ENCODE measurements at regions not wholly inside any gene's neighbourhood (a gene's known extent, or its start where the extent isn't known, plus 50 kb on each side); places are given as distances from the start of the nearest gene placed in this dataset.

DNA sequence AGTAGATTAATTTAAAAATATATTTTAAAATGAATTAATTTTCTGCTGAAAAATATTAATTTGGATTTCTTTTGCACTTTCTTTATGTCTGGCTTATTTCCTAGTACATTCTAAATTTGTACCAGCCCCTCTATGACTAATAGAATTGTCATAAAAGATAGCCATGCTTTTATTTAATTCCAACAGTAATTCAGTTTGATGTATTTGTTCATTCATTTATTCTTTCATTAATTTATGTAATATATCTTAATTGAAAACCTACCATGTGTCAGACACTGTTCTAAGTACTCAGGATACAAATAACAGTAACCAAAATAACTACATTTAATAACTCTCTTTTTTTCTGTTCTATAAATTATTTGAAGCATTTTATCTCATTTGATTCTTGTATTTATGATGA lies 264.0 kb upstream of the CCDC179 start:
- no peak overlapping the region for H3K4me3 ChIP-seq (ENCODE audit: low read depth, low read length)
- TF ChIP-seq CTCF (IDR thresholded peaks at IDR 0.05; ENCODE audit: insufficient read depth, low read depth, low read length, missing control alignments): no peak
- no peak for DNase-seq (ENCODE audit: low read depth)

- no peak for TF ChIP-seq CTCF (IDR thresholded peaks at IDR 0.05; ENCODE audit: insufficient read depth, low read depth, low read length, missing control alignments)
- no peak overlapping the region for H3K4me3 ChIP-seq (ENCODE audit: low read depth, low read length)
- DNase-seq (ENCODE audit: low read depth): no peak
Observed at GRCh38 chr11:23124996-23125395, 264.7 kb upstream of the CCDC179 start.

- no peak for DNase-seq (ENCODE audit: low read depth)
- TF ChIP-seq CTCF (IDR thresholded peaks at IDR 0.05; ENCODE audit: insufficient read depth, low read depth, low read length, missing control alignments): no peak
- H3K4me3 ChIP-seq (ENCODE audit: low read depth, low read length): no peak overlapping the region
Observed at GRCh38 chr11:23127706-23128105, 267.4 kb upstream of the CCDC179 start.

DNA sequence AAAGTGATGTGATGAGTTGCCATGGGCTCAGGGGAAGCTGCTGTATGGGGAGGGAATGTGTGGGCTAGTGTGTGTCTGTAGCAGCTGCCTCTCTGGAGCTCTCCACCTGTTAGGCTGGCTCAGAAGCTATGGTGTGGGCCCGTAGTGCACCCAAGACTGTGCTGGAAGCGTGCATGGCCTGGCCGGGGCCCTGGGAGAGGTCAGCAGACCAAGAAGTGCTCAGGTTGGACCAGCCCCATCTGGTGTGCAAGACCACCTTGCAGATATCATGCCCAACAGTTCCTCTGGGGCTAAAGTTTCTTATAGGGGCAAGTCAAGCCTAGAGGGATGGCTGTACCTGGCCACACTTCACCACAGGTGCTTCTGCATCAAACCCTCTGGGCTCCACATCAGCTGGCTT lies 274.4 kb upstream of the CCDC179 start:
- no peak for DNase-seq (ENCODE audit: low read depth)
- no peak for TF ChIP-seq CTCF (IDR thresholded peaks at IDR 0.05; ENCODE audit: insufficient read depth, low read depth, low read length, missing control alignments)
- no peak overlapping the region for H3K4me3 ChIP-seq (ENCODE audit: low read depth, low read length)

DNA sequence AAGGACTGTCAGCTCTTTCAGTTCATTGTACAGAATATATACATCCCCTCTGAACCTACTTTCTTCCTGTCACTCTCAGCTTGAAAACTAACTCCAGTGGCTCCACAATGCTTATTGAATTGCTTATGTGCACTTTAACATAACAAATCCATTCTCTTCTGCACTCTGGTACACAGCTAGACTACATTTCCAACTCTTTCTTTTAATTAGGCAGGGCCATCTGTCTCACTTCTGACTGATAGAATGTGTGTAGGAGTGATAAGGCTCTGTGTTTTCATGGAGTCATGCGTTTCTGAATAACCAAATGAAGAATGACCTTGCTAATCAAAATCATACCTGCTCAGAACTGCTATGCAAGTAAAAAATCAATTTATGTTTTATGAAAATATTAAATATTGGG lies 278.5 kb upstream of the CCDC179 start:
- H3K4me3 ChIP-seq (ENCODE audit: low read depth, low read length): no peak overlapping the region
- TF ChIP-seq CTCF (IDR thresholded peaks at IDR 0.05; ENCODE audit: insufficient read depth, low read depth, low read length, missing control alignments): no peak
- no peak for DNase-seq (ENCODE audit: low read depth)

DNA sequence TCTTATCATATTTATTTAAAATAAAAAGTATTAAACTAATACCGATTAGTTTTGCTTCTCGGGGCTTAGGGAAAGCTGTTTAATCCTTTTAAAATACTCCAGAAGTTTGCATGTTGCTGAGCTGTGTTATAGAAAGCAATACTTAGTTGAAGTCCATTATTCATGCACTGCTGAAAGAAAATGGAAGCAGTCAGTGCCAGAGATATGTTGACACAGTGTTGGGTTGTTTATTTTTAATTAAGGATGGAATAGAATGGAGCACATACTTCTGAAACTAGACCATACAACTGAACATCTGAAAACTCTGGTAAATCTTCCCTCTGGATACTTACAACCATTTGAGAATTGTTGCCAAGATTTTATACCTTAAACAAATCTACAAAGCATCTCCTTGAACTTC lies 282.7 kb upstream of the CCDC179 start:
- no peak for TF ChIP-seq CTCF (IDR thresholded peaks at IDR 0.05; ENCODE audit: insufficient read depth, low read depth, low read length, missing control alignments)
- no peak for DNase-seq (ENCODE audit: low read depth)
- H3K4me3 ChIP-seq (ENCODE audit: low read depth, low read length): no peak overlapping the region

DNA sequence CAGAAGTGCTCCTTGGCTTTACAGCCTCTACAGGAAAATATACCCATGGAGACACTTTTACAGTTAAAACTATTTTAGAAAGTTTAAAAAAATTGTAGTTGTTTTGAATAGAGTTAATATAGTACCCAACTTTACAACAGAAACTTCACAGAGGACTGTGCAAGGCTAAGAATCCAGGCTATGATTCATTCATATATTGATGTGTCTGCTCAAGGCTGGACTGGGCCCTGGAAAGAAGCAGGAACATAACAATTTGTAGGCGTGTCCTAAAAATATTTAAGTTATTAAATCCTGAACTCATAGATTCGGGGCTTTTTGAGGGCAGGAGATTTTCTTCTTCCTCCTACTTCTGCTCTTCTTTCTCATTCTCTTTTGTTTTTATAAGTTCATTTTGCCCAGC lies 291.5 kb upstream of the CCDC179 start:
- no peak for TF ChIP-seq CTCF (IDR thresholded peaks at IDR 0.05; ENCODE audit: insufficient read depth, low read depth, low read length, missing control alignments)
- no peak overlapping the region for H3K4me3 ChIP-seq (ENCODE audit: low read depth, low read length)
- no peak for DNase-seq (ENCODE audit: low read depth)

Measured in GM12865 (cell line).